Right ventricle myocardium superior (tissue), 1 donor: ENCODE measurements at regions not wholly inside any gene's neighbourhood (a gene's known extent, or its start where the extent isn't known, plus 50 kb on each side); places are given as distances from the start of the nearest gene placed in this dataset.

Experiments used
- ATAC-seq: fragments of 200-7000 bp; cut with Tn5 transposase; one replicate; pipeline ENCODE4 v1.9.1; 2020; ENCODE audit warnings: mild to moderate bottlenecking; ENCODE audit not compliant: poor library complexity
- DNase-seq: peaks from one replicate; pipeline ENCODE4 v3.0.0-alpha.2; 2020
- intact Hi-C: fragments of 100-400 bp; cut with DNase I; formaldehyde crosslinking; loops from one replicate; pipeline ENCODE4 v1.11.2; 2022
- donor health status: DM: no; HTN: yes; CAD: no; lungs with severe emphysema.

- DNase-seq, result no peak
- intact Hi-C loops, result no loop called here
- ATAC-seq, result no peak
Measured at GRCh38 chr3:190790185-190790584, 72.3 kb downstream of the GMNC start.

- ATAC-seq, result no peak
- DNase-seq, result no peak
- intact Hi-C loops, result no loop called here
Measured at GRCh38 chr3:190786898-190787297, 75.6 kb downstream of the GMNC start.

GRCh38 chr3:190785047-190785446, 77.4 kb downstream of the GMNC start:
- DNase-seq (no peak), ATAC-seq (no peak)
- intact Hi-C loops, result no loop called here

DNA sequence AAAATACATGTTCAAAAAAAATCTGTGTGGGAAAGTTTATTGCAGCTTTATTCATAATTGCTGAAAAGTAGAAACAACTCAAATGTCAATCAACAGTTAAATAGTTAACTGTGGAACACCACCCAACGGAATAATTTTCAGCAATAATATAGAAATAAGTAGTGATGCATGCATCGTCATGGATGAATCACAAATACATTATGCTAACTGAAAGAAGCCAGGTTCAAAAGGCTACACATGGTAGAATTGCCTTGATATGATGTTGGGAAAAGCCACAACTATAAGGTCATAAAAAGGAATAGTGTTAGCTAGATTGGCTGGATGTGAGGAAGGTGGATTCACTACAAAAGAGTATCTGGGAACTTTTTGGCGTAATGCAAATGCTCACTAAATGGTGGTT, 82.0 kb downstream of the GMNC start:
- intact Hi-C loops, result no loop called here
- no peak for DNase-seq
- ATAC-seq, result no peak

- intact Hi-C loops, result no loop called here
- peak; percentile 38 for ATAC-seq
Measured at GRCh38 chr3:190774633-190775032, 87.9 kb downstream of the GMNC start.

DNA sequence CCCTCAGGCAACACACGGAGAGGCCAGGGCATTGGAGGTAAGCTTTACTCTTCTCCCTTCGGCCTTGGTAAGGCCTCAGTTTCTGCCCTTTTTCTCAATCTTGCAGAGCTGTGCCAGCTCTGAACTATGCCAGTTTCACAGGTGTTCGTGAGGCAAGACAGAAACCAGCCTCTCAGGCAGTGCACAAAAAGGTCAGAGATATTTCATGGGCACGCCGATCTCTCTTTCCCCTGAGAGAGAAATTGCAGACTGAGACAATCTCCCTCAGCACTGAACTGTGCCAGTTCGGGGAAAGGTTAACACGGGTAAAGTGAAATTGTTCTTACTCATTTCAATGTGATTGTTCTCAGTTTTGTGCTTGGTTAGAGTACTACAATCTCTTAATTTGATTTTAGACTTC, 88.5 kb downstream of the GMNC start:
- DNase-seq (peak; percentile 41), ATAC-seq (peak; percentile 98)
- intact Hi-C loops, result no loop called here

More at GRCh38 chr3:190774633-190775032, 87.9 kb downstream of the GMNC start:
- DNase-seq, result no peak

DNA sequence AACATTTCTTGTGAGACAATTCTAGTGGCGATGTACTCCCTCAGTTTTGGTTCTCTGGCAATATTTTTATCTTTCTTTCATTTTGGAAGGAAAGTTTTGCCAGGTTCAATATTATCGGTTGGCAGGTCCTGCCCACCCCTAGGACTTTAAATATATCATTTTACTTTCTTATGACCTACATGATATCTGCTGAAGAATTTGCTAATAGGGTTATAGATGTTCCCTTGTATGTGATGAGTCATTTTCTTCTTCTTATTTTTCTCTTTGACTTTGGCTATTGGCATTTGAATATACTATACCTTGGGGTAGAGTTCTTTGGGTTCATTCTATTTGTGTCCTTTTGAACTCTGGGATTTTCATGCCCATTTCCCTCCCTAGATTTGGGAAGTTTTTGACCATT, 89.7 kb downstream of the GMNC start:
- DNase-seq, result no peak
- intact Hi-C loops, result no loop called here
- ATAC-seq, result no peak

DNA sequence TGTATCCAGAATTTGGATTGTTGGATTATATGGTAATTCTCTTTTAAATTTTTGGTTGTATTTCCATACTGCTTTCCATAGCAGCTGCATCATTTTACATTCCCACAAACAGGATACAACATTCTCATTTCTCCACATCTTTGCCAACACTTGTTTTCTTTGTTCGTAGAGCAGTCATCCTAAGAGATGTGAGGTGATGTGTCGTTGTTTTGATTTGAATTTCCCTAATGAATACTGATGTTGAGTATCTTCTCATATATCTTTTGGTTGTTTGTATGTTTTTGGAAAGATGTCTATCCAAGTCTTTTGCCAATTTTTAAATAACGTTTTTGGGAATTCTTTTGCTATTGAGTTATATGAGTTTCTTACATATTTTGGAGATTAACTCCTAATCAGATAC, 93.6 kb downstream of the GMNC start:
- DNase-seq, result no peak
- intact Hi-C loops, result no loop called here
- ATAC-seq, result no peak

DNA sequence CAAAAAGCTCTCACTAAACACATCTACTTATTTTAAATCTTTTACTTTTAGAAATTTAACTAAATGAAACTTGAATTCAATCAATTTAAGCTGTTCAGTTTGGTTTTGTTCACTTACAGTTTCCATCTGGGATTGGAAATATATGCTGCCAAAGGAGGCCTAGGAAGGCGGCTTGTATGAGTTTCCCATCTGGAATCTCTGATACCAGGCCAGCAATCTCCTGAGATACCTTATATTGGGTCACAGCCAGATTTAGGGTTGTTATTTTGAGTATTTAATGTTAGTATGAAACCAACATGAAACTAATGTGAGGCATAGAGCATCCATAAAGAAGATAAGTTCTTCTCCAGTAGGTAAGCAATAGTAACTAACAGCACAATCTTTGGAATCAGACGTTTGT, 94.6 kb downstream of the GMNC start:
- DNase-seq (no peak), ATAC-seq (no peak)
- intact Hi-C loops, result no loop called here

- intact Hi-C loops, result no loop called here
- no peak for DNase-seq
- no peak for ATAC-seq
Measured at GRCh38 chr3:190764231-190765134, 98.0 kb downstream of the GMNC start.

GRCh38 chr3:190762801-190763200, 99.7 kb downstream of the GMNC start:
- intact Hi-C loops, result no loop called here
- DNase-seq, result no peak
- ATAC-seq, result no peak

- ATAC-seq (no peak), DNase-seq (no peak)
- intact Hi-C loops, result no loop called here
Measured at GRCh38 chr3:190747571-190747970, 114.9 kb downstream of the GMNC start.

DNA sequence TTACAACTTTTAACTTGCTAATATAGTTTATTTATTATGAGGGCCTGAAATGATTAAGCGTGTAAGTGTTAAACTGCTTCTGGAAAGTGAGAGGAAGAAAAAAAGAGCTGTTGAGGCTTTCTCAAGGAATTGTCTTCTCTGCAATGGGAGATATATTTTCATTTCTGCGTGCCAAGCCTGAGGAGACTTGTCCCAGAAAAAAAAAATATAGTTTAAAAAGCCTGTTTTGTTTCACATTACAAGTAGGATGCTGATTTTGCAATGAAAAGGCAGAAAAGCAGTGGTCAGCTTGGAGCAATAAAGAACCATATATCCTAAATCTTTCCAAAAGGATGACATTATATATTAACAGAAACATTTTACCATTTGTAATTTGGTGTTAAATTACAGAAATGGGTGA, 115.5 kb downstream of the GMNC start:
- DNase-seq, result no peak
- intact Hi-C loops, result no loop called here
- ATAC-seq, result no peak

DNA sequence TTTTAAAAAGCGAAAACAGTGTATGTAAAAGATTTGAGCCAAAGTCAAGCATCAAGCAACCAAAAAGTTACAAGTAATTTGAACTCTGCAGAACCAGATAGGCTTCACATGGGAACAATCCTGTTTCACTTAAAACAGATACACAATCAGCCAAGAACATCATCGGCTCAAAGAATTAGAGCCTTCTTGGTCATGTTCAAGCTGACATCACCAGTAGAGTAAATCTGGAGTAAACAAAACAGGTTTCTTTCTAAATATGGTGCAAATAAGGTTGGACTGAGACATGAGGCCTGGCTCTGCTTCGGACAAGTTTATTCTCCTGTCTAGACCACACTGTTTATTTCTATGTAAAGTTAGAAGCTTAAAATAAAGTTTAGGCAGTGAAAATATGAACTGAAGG, 116.0 kb downstream of the GMNC start:
- intact Hi-C loops, result no loop called here
- ATAC-seq (no peak), DNase-seq (no peak)

- DNase-seq, result no peak
- intact Hi-C loops, result no loop called here
- no peak for ATAC-seq
Measured at GRCh38 chr3:190741788-190742187, 120.7 kb downstream of the GMNC start.

DNA sequence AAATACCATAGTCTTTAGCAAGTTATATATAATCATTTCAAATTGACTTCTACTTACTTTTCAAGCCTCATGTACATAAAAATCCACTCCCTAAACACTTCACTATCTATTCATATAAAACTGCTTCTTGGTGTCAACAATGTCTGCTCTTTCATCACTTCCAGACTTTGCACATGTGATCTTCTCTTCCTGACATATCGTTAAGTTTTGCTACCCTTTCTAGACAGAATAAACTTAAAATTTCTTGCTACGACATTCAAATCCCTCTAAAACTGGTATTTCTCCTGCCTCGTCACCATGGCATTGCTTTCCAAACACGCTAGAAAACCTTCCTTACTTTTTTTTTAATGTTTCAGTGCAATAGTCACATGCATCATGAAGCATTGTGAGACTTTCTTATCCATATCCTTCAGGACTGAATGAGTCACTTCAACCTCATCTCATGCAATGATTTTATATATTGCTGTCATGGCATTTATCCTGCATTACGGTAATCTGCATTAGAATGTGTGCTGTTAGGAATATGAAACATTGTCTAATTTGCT, 122.8 kb downstream of the GMNC start:
- intact Hi-C loops, result no loop called here
- ATAC-seq (no peak), DNase-seq (no peak)

- ATAC-seq (no peak), DNase-seq (no peak)
- intact Hi-C loops, result no loop called here
Measured at GRCh38 chr3:190738636-190739155, 123.8 kb downstream of the GMNC start.

DNA sequence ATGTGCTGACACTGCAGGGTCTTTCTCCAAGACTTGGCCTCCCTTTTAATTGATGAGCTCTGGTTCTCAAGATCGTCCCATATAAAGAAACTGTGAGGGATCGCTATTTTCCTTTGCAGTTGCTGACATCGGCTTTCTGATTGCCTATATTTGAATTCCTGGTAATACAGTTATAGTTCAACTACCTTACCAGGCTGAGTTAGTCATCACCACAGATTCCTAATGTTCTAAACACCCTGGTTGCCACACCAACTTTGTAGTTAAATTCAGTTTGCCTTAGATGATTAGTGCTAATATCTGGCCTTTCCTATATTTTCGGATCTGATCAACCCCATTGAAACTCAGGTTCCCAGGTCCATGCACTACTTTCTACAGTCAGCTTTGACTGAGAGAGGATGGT, 125.0 kb downstream of the GMNC start:
- DNase-seq (no peak), ATAC-seq (no peak)
- intact Hi-C loops, result no loop called here

DNA sequence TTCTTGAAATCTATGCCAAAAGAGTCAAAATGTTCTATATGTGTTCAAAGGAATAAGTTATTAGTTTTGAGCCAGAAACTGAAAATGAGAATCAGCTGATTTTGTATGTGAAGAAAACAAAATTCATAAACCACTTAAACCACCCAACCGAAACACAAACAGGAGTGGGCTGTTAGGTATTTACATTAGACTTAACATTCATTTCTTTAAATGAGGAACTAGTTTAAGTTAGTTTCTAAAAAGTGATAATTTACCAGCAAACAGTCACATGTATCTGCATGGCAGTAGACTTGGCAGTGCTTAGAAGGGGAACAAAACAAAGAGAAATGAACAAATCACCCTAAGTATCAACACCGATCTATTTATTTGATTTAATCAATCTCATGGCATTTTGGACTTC, 128.0 kb downstream of the GMNC start:
- intact Hi-C loops, result no loop called here
- ATAC-seq (no peak), DNase-seq (no peak)

DNA sequence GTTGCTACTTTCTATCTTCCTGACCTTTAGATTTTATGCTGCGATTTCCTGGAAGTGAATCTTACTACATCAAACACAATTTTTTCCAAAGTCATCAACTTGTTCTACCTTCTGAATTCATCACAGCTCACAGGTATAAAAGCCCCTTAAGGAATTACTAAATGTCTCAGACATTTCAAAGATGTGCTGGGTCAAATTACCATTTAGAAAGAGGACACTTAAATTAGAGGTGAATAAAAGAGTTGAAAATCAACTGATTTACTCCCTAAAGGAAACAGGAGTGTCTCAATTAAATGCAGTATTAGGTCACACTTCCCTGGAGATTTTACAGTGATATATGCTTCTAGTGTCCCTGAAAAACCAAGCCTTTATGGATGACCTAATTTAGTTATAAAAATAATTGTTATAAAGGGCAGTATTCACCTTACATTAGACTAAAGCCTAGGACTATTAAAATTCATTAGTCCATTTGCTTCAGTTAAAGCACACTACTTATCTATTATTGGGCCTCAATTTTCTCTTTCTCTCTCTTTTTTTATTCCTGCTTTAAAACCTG, 128.8 kb downstream of the GMNC start:
- ATAC-seq (no peak), DNase-seq (no peak)
- intact Hi-C loops, result no loop called here
